Trophoblast cell (in vitro differentiated cells and primary cell): ENCODE measurements at regions not wholly inside any gene's neighbourhood (a gene's known extent, or its start where the extent isn't known, plus 50 kb on each side); places are given as distances from the start of the nearest gene placed in this dataset.

Experiments used
- DNase-seq, 2 donors: peaks; one replicate each; pipeline ENCODE4 v3.0.0-alpha.2; 2016
- H2AFZ ChIP-seq: 2 replicates; pipeline ENCODE4 v1.6.1; 2013; ENCODE audit warnings: low read length, moderate library complexity, mild to moderate bottlenecking; ENCODE audit not compliant: insufficient read depth, poor library complexity
- H2AK5ac ChIP-seq: 2 replicates; pipeline ENCODE4 v1.6.1; 2013; ENCODE audit warnings: mild to moderate bottlenecking, low read length
- H2BK120ac ChIP-seq: 2 replicates; pipeline ENCODE4 v1.6.1; 2013; ENCODE audit warnings: low read length, mild to moderate bottlenecking, moderate library complexity; ENCODE audit not compliant: insufficient read depth, poor library complexity
- H2BK12ac ChIP-seq: 2 replicates; pipeline ENCODE4 v1.6.1; 2013; ENCODE audit warnings: mild to moderate bottlenecking, low read length, moderate library complexity
- H2BK5ac ChIP-seq: 2 replicates; pipeline ENCODE4 v1.6.1; 2013; ENCODE audit warnings: low read length, low read depth, moderate library complexity, mild to moderate bottlenecking; ENCODE audit not compliant: poor library complexity
- H3K14ac ChIP-seq: 2 replicates; pipeline ENCODE4 v1.6.1; 2013; ENCODE audit warnings: mild to moderate bottlenecking, low read length
- H3K18ac ChIP-seq: 2 replicates; pipeline ENCODE4 v1.6.1; 2013; ENCODE audit warnings: mild to moderate bottlenecking, low read length
- H3K23ac ChIP-seq: 2 replicates; pipeline ENCODE4 v1.6.1; 2013; ENCODE audit warnings: low read length
- H3K27ac ChIP-seq: 2 replicates; pipeline ENCODE4 v1.5.1; 2013; ENCODE audit warnings: low read depth, mild to moderate bottlenecking, inconsistent platforms, low read length, moderate library complexity
- H3K27me3 ChIP-seq: 2 replicates; pipeline ENCODE4 v1.6.1; 2013; ENCODE audit warnings: inconsistent platforms, mild to moderate bottlenecking, low read length, moderate library complexity; ENCODE audit not compliant: insufficient read depth
- H3K36me3 ChIP-seq, 2 experiments: 1 replicate in 1 of 2; 2 replicates in 1 of 2; pipeline ENCODE4 v1.6.1; 2013; ENCODE audit warnings: low read length in 2 of 2, mild to moderate bottlenecking in 2 of 2, moderate library complexity in 1 of 2; ENCODE audit not compliant: insufficient read depth in 2 of 2, control insufficient read depth in 1 of 2
- H3K4ac ChIP-seq: 2 replicates; pipeline ENCODE4 v1.6.1; 2013; ENCODE audit warnings: low read depth, mild to moderate bottlenecking, low read length, moderate library complexity
- H3K4me1 ChIP-seq, 2 experiments: 1 replicate in 1 of 2; 2 replicates in 1 of 2; pipeline ENCODE4 v1.6.1; 2013; ENCODE audit warnings: low read length in 2 of 2, mild to moderate bottlenecking in 2 of 2, moderate library complexity in 1 of 2; ENCODE audit not compliant: insufficient read depth in 2 of 2, control insufficient read depth in 1 of 2
- H3K4me2 ChIP-seq: 2 replicates; pipeline ENCODE4 v1.6.1; 2013; ENCODE audit warnings: inconsistent platforms, mild to moderate bottlenecking, low read length, moderate library complexity
- H3K4me3 ChIP-seq: 2 replicates; pipeline ENCODE4 v1.5.1; 2013; ENCODE audit warnings: mild to moderate bottlenecking, low read depth, low read length, inconsistent platforms
- H3K79me1 ChIP-seq: one replicate; pipeline ENCODE4 v1.6.1; 2013; ENCODE audit warnings: low read length
- H3K79me2 ChIP-seq: 2 replicates; pipeline ENCODE4 v1.6.1; 2013; ENCODE audit warnings: low read length, mild to moderate bottlenecking; ENCODE audit not compliant: control insufficient read depth, insufficient read depth, poor library complexity
- H3K9ac ChIP-seq: 2 replicates; pipeline ENCODE4 v1.6.1; 2013; ENCODE audit warnings: mild to moderate bottlenecking, low read length
- H3K9me3 ChIP-seq: 2 replicates; pipeline ENCODE4 v1.6.1; 2013; ENCODE audit warnings: low read depth, mild to moderate bottlenecking, control low read depth, inconsistent platforms, low read length; ENCODE audit not compliant: insufficient read depth
- H4K12ac ChIP-seq: 2 replicates; pipeline ENCODE4 v1.6.1; 2013; ENCODE audit warnings: low read depth, mild to moderate bottlenecking, low read length, moderate library complexity
- H4K8ac ChIP-seq: 2 replicates; pipeline ENCODE4 v1.6.1; 2013; ENCODE audit warnings: low read depth, mild to moderate bottlenecking, low read length, moderate library complexity
- H4K91ac ChIP-seq: one replicate; pipeline ENCODE4 v1.6.1; 2013; ENCODE audit warnings: low read depth, mild to moderate bottlenecking, low read length, moderate library complexity
- WGBS: extraction: QIAGEN DNeasy Blood & Tissue Kit; methylation state at CpG from one replicate; pipeline ENCODE4 v1.1.7; 2013; ENCODE audit warnings: missing lambda C conversion rate; ENCODE audit not compliant: insufficient read length, insufficient coverage; ENCODE audit errors: extremely low coverage; 5-methylcytosine and 5-hydroxymethylcytosine counted together

GRCh38 chr2:215746887-215747615, 266.3 kb downstream of the MREG start:
- no peaks in the 10 kb centered on the region for H3K36me3 ChIP-seq
- no peak overlapping the region for H3K14ac ChIP-seq
- no peak overlapping the region for H3K18ac ChIP-seq
- H2BK12ac ChIP-seq: no peak overlapping the region
- no peak overlapping the region for H2AFZ ChIP-seq
- H3K79me2 ChIP-seq: peaks cover 2% of the 10 kb centered on the region
- H4K8ac ChIP-seq: no peak overlapping the region
- no peaks in the 10 kb centered on the region for H3K27me3 ChIP-seq
- no peak overlapping the region for H3K4ac ChIP-seq
- no peak overlapping the region for H3K27ac ChIP-seq
- H3K4me3 ChIP-seq: no peak overlapping the region
- no peak for DNase-seq
- H4K12ac ChIP-seq: no peak overlapping the region
- H3K23ac ChIP-seq: no peak overlapping the region
- no peak overlapping the region for H3K4me2 ChIP-seq
- no peak overlapping the region for H2BK5ac ChIP-seq
- no peaks in the 10 kb centered on the region for H3K9me3 ChIP-seq
- H4K91ac ChIP-seq: no peak overlapping the region
- H2BK120ac ChIP-seq: no peak overlapping the region
- no peak overlapping the region for H3K9ac ChIP-seq
- H3K79me1 ChIP-seq: peaks cover 4% of the 10 kb centered on the region
- WGBS: no CpG with 5 or more reads among the region's 3 CpGs
- no peak overlapping the region for H2AK5ac ChIP-seq
- peaks cover 5 to 9% of the 10 kb centered on the region in 2 experiments for H3K4me1 ChIP-seq

- H3K79me1 ChIP-seq: peaks cover 4% of the 10 kb centered on the region
- H3K27ac ChIP-seq: no peak overlapping the region
- H3K36me3 ChIP-seq: no peaks in the 10 kb centered on the region
- no peak overlapping the region for H3K4me2 ChIP-seq
- no peak overlapping the region for H3K23ac ChIP-seq
- no peak for DNase-seq
- H3K18ac ChIP-seq: no peak overlapping the region
- H2AK5ac ChIP-seq: no peak overlapping the region
- no peak overlapping the region for H4K8ac ChIP-seq
- WGBS: no CpG with 5 or more reads among the region's 9 CpGs
- H3K27me3 ChIP-seq: no peaks in the 10 kb centered on the region
- no peak overlapping the region for H4K12ac ChIP-seq
- no peak overlapping the region for H3K14ac ChIP-seq
- no peak overlapping the region for H2BK5ac ChIP-seq
- H2BK120ac ChIP-seq: no peak overlapping the region
- no peak overlapping the region for H2BK12ac ChIP-seq
- no peak overlapping the region for H2AFZ ChIP-seq
- peaks cover 3 to 7% of the 10 kb centered on the region in 2 experiments for H3K4me1 ChIP-seq
- H3K9me3 ChIP-seq: no peaks in the 10 kb centered on the region
- H3K4ac ChIP-seq: no peak overlapping the region
- no peak overlapping the region for H4K91ac ChIP-seq
- H3K79me2 ChIP-seq: peaks cover 2% of the 10 kb centered on the region
- no peak overlapping the region for H3K9ac ChIP-seq
- no peak overlapping the region for H3K4me3 ChIP-seq
Observed at GRCh38 chr2:215746226-215746886, 267.0 kb downstream of the MREG start.

GRCh38 chr2:215745331-215745730, 268.0 kb downstream of the MREG start:
- Histone ChIP-seq H3K9me3 (no peaks in the 10 kb centered on the region), H3K79me1 (peaks cover 4% of the 10 kb centered on the region), H2AK5ac (no peak overlapping the region), H3K4me2 (no peak overlapping the region), H3K4ac (no peak overlapping the region), H3K18ac (no peak overlapping the region), H3K9ac (no peak overlapping the region), H3K27ac (no peak overlapping the region), H3K4me1 (peaks cover 3 to 6% of the 10 kb centered on the region in 2 experiments), H2BK5ac (no peak overlapping the region), H4K8ac (no peak overlapping the region), H3K36me3 (no peaks in the 10 kb centered on the region), H4K91ac (no peak overlapping the region), H3K27me3 (no peaks in the 10 kb centered on the region), H3K14ac (no peak overlapping the region), H2BK12ac (no peak overlapping the region), H3K79me2 (peaks cover 2% of the 10 kb centered on the region), H2BK120ac (no peak overlapping the region), H4K12ac (no peak overlapping the region), H3K23ac (no peak overlapping the region), H3K4me3 (no peak overlapping the region), H2AFZ (no peak overlapping the region)
- no CpG with 5 or more reads among the region's 2 CpGs for WGBS
- no peak for DNase-seq

GRCh38 chr2:215744514-215744913, 268.8 kb downstream of the MREG start:
- Histone ChIP-seq H3K14ac (no peak overlapping the region), H2AK5ac (no peak overlapping the region), H3K4ac (no peak overlapping the region), H3K23ac (no peak overlapping the region), H3K4me3 (no peak overlapping the region), H3K79me1 (peaks cover 2% of the 10 kb centered on the region), H3K79me2 (peaks cover 2% of the 10 kb centered on the region), H3K9me3 (no peaks in the 10 kb centered on the region), H3K36me3 (no peaks in the 10 kb centered on the region), H2BK5ac (no peak overlapping the region), H4K8ac (no peak overlapping the region), H3K18ac (no peak overlapping the region), H3K9ac (no peak overlapping the region), H3K4me1 (peaks cover 3 to 5% of the 10 kb centered on the region in 2 experiments), H2BK120ac (no peak overlapping the region), H3K4me2 (no peak overlapping the region), H2BK12ac (no peak overlapping the region), H3K27me3 (no peaks in the 10 kb centered on the region), H4K12ac (no peak overlapping the region), H4K91ac (no peak overlapping the region), H2AFZ (no peak overlapping the region), H3K27ac (no peak overlapping the region)
- no peak for DNase-seq
- WGBS: no CpG with 5 or more reads among the region's 4 CpGs
